HG03095 (cell line): ENCODE measurements at regions not wholly inside any gene's neighbourhood (a gene's known extent, or its start where the extent isn't known, plus 50 kb on each side); places are given as distances from the start of the nearest gene placed in this dataset.

Experiments used
- ATAC-seq: cut with Tn5 transposase; IDR thresholded peaks from one replicate; pipeline ENCODE4 v1.9.1; 2021; ENCODE audit warnings: moderate library complexity; ENCODE audit not compliant: unreplicated experiment

DNA sequence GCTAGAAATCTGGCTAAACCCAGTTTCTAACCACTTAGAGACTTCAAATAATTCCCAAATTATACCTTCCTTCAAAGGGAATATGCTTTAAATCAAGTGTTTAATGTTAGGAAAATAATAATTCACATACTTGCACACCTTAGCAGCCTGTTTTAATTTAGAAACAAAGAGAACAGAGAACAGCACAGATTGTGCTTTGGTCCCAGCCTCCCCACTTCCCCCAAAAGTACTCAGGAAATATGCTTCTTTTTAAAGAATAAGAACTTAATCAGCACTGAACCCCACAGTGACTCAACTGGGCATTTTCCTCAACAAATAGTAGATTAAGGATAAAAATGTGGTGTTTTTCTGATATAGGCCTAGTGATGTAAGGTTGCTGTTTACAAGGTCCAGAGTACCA is 295.8 kb downstream of the GBA3 start:
- ATAC-seq = no peak

DNA sequence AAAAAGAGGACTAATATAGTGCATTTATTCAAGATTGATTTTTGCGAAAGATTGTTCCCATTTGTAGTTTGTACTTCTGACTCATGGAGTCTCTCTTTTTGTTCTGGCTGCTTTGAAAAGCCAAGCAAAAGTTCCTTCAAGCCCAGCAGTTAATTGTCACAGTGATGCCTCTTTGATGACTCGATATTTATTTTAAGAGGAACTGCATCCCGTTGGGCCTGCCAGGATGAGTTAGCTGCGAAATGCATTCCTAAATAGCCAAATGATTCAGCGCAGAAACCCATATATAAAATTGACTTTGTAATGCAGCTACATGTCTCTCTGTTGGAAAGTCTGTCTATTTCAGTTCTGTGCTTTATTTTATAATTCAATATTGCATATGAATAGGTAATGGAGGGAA is 295.1 kb downstream of the GBA3 start:
- ATAC-seq = no peak

DNA sequence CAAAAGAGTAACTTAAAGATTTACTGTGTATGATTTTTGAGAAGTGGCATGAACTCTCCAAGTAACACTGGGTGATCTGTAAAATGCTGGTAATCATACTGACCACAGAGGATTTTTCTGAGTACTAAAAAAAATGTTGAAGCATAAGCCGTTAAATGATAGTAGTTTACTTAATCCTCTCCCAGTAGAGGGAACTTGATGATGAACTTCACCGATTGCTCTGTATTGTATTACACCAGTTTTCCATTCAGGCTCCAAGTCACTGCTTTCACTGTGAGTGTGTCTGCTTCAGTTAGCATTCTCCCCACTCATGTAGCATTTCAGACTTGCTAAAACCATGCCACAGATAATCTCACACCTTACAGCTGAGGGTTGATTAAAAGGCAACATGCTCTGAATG is 294.1 kb downstream of the GBA3 start:
- no peak for ATAC-seq

DNA sequence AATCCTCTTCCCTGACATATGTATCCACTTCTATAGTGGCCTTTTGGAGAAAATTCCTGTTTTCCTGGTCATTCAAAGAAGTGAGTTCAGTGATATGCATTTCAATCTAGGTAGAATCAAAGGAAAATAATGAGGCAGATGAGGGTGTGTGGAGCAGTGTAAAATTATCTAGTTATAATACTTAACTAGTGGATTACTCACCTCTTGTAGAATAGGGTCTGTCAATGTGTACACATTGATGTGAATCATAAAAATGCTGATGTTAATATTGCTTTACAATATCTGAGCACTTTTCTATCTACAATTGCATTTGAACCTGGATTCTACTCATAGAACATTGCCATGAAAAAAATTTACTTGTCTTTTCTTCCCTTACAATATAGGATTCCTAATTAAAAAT is 293.5 kb downstream of the GBA3 start:
- ATAC-seq = no peak

DNA sequence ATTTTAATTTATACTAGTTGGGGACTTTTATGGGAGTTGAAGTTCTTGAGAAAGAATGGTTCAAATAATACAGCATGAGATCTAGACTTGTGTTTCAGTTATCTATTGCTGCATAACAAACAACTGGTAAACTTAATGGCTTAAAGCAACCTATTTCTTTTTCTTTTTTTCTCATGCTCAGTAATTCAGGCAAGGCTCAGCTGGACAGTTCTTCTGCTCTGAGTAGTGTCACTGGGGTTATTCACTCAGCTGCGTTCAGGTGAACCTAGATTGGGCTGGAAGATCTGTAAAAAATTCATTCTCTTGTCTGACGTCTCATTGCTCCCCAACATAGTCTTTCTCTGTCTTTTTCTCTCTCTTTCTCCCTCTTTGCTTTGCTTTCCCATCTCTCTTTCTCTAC is 291.7 kb downstream of the GBA3 start:
- ATAC-seq = no peak

DNA sequence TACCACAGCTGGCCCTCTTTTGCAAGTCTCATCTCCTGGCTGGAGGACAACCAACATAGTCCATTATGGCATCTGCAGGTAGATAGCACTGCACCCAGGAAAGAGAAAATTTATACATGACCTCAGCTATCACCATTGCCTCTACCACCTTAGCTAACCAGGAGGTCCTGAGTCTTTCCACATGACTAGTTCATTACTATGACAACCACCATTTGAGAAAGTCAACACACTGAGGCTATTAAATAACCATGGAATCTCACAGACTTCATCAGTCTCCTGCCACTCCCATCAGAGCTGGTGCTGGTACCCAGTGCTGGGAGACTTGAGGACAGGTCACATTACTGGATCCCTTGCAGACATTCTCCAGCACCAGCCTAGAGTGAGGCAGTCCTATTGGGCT is 285.9 kb downstream of the GBA3 start:
- no peak for ATAC-seq

DNA sequence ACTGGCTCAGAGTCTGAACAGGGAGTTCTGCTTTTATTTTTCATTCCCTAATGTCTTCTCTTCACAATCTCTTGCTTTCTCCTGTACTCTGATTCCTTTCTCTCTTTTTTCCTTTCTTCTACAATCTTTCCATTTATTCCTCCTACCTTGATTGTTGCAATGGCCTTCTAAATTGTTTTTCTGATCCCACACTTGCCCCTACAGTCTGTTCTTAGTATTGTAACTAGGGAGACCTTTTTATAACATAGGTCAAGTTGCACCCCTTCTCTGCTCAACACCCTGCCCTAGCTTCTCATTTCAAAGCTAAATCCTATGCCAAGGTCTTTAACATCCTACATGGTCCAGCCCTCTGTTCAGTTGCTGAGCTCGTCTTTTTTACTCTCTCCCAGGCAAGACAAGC is 277.9 kb downstream of the GBA3 start:
- ATAC-seq = no peak

DNA sequence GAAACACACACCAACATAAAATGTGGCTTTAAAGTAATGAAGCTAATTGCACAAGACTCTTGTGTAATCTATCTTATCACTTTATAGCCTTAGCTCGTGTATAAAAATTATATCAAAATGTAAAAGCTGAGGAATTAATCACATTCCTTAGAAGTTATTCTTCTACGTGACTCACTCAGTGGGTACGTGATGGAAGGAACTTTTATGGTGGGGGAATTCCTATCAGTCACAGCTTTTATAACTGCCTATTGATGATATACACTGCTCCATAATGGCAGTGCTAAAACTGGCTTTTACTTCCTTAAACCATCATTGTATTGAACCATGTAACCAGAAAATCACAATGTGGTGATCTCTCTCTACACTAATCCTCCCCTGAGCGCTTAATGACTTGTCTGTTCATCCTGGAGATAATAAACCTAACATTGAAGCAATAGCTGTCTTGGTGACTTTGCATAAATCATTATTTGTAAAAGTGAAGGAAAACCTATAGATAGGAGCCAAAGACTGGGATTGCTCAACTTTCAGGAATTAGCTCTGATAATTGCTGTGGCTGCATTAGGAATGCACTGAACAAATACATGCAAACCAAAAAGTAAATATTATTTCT is 276.7 kb downstream of the GBA3 start:
- ATAC-seq = no peak

DNA sequence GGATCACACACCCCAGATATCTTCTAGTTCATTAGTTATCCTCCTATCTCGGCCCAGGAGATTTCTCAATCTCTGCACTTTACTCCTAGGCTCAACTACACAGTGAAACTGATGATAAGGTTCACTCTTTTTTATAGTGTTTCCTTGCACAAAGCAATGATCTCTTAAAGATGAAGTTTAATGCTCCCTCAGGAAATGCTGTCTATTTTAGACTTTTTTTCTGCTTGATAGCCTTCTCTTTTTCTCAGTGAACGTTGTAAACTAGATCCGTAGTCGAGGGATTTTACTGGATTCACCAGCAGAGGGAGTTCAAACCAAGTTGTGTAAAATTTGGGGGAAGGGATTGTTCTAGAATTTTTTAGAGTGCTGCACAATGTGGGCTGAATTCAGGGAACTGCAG is 269.6 kb downstream of the GBA3 start:
- no peak for ATAC-seq

DNA sequence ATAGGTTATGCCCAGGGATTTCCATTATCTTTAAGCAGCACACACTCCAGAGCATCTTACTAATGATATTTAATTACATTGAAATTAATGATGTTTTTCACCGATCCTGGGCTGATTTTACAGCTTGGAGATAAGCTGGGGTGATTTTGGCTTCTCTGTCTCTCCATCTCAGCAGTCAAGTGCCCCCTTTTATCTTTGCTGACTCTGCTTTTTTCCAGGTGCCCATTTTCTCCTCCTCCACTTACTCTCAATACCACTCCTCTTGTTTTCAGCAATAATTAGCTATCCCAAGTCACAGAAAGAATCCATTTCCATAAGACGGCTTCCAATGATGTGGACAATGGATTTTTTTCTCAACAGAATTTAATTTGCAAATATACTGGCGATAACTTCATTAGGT is 266.7 kb downstream of the GBA3 start:
- ATAC-seq = no peak

DNA sequence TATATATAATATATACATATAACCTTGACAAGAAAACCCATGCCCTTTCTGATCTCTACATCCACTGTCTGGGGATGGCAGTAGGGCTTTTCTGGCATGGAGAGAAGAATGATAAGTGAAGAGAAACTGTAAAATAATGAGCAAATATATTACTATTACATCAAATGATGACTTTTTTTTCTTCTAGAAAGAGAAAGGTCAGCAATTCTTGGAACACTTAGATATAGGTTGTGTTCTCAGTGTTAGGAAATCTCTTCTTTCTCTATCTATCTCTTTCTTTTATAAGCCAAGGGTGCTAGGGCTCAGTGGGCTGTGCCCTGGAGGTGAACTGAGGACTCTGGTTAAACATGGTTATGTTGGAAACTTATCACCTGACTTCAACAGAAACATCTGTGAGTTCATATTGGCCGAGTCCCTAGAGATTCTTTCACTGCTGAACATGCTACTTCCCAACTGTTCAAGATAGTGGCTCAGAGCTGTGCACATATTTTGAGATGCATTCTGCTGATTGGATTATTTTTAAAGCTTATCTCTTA is 265.1 kb downstream of the GBA3 start:
- ATAC-seq = no peak

DNA sequence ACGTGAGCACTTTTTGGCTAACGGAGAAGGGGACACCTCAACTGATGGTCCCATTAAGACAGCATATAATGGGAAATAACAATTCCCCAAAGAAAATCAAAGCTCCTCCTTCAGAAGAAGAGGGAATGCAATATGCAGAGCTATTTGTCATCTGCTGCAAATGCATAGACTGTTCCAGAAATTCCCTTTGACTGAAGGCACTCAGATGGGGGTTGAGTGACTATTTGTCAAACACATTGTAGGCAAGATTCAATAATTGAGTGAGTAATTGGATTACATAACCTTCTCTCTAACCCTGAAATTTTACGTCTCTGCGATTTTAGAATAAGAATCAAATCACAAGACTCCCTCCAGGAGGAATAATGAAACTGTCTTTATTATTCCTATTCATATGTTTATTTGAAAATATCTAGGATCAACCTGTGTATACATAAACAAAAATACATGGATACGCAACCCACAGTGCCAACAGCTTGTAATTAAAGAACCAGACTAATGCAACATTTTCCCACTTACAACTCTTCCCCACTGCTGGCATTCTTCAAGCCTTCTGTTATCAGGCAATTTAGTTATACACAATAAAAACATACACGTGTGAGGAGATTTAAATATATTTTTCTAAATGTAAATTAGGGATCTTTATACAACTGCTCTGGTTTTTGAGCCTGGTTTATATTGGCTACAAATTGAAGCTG is 256.6 kb downstream of the GBA3 start:
- ATAC-seq = no peak

DNA sequence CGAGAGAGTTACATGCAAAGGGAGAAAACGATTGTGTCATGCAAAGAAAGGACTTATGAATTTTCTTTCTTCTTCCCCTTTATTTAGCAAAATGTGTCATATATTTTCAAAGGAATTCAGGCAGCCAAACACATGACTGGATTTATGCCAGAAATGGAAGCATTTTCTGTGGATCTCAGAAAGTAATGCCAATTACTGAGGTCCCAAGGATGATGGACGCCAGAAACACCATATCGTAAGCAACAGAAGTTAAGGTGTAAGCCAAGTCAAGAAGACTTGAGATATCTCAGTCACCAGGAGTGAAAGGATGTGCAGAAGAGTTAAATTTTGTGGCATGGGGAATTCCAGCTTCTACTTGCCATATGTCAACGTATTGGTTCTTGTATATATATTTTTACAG is 255.1 kb downstream of the GBA3 start:
- ATAC-seq = no peak

DNA sequence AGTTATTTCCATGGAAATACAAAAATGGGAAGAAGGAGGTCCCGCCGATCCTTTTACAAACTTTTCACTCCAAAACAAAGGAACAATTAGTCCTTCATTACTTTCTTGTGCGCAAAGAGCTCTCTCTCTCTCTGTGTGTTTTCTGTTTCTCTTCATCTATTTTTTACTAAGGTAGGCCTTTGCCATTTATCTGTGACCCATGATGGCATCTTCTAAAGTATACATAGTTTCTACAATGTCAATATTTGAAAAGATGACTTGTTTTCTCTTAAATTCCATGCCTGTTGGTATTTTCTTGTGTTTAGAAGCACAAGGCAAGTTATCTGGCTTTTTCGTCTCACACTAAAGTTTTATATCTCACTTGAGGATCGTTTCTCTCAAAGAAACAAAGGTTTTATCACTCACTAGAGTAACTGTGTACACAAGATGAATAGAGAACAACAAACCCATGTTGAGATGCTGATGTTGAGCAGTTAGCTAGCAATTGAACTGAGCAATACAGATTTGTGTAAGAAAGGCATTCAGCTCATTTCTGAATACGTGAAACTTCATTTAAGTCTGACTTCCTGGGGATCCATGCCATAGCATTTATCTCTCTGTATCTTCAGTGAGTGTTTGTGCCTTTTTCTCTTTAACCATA is 250.3 kb downstream of the GBA3 start:
- ATAC-seq = no peak

DNA sequence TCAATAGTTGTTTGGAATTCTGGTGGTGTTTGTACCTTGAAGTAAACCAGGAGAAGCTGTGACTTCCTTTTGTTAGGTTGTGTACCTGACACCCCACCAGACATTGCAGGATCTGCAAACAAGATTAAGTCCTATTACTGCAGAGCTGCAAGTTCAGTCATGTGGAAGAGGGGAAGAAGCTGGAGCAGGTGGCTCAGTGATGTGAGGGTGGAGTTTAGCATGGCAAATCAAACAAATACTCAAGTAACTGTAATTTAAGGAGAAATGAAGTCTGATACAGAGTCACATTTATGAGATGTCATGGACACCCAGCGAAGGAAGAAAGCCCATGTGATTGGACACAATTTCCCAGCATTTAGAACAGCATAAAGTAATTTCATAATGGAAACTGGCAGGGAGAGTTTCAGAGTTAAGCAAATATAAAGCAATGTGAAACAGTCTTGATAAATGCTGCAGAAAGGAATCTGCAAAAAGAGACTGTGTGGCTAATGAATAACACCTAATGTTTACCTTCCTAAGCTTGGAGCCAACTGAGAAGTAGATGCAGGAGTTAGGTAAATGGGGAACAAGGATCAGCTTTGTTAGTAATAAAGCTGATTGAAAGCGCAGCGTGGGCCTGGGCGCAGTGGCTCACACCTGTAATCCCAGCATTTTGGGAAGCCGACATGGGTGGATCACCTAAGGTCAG is 249.1 kb downstream of the GBA3 start:
- ATAC-seq = no peak

DNA sequence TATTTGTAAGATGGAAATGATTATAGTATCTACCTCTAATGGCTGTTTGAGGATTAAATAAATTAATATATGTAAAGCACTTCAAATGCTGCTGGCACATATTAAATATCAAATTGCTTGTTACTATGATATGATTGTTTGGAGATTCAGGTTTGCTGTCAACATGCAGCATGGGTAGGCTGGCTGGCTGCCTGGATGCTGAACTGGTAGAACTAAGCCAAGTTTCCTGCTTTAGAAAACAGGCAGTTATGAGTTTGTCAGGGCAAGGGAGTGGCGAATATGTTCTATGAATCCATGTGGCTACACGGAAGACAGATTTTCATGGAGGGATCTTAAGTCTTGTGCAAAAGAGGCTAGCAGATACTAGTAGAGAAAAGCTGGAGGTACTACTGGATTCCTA is 239.6 kb downstream of the GBA3 start:
- no peak for ATAC-seq

DNA sequence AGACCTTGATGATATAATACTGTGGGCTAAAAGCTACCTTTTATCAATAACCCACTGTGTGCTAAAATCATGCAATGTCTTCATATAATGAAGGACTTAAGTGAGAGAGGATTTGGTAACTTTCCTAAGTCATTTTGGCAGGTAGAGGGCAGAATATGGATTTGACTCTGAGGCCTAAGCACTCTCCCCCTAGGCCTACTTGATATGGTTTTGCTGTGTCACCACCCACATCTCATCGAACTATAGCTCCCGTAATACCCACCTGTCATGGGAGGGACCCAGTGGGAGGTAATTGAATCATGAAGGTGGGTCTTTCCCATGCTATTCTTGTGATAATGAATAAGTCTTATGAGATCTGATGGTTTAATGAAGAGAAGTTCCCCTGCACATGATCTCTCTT is 229.7 kb downstream of the GBA3 start:
- no peak for ATAC-seq

DNA sequence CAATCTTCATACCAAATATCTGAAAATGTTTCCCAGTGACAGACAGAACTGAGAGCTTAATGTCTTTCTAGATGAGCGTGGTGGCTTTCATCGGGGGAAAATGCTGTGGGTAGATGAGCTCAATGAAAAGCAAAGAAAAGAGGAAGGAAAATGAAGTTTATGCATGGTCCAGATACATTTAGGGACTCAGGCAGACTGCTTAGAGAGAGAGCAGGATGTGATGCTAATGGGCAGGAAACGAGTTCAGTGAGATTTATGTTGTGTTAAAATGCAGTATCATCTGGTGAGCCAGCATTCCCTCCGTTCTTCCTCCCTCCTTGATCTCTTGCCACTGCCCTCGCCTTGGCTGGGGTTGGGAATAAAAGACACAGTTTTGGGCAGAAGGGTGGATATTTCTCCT is 229.2 kb downstream of the GBA3 start:
- ATAC-seq = no peak

DNA sequence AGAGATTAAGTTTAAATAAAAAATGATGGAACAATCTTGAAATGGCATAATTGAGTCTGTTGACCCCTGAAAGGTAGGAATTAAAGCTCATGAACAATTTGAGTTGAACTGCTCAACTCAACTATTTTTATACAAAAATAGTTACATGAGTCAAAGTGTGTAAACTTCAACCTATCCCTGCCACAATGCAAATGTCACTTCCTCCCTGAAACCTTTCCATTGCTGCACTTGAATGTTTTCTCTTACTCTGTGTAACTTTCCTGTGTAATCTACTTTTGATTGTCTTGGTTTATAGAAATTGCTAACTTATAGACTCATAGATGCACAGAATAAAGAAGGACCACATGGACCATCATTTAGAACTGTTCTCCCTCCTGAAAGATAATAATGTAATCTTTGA is 218.5 kb downstream of the GBA3 start:
- ATAC-seq = no peak

DNA sequence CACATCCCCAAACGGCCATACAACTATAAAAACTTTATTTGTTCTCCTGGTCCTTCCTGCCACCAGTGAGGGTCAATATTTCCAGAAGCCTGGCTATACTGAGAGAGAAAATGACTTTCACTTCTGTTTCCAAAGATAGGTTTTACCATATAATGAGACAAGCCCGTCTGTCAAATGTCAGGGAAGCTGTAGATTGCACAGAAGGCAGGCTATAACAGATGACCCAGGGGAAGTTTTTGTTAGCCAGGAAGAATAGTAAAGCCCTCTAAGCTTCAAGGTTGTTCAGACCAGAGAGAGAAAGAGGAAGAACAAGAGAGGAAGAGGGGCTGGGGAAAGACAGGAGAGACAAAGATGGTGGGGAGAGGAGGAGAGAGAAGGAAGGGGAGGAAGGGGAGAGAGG is 217.5 kb downstream of the GBA3 start:
- ATAC-seq = no peak

DNA sequence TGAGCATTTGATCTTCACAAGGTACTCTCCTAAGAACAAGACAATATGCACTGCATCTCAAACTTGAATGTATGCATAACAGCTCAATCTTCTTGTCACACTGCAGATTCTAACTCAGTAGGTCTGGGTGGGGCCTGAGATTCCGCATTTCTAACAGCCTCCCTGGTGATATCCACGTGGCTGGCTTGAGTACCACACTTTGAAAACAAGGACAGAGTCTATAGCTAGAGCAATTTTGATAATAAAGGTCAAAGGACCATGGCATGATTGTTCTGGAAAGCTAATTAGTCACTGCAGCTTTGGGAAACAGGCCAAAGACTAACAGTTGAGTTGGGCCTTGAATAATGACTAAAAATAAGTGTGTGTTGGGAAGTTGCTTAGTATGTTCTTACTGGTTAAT is 213.3 kb downstream of the GBA3 start:
- ATAC-seq = no peak

DNA sequence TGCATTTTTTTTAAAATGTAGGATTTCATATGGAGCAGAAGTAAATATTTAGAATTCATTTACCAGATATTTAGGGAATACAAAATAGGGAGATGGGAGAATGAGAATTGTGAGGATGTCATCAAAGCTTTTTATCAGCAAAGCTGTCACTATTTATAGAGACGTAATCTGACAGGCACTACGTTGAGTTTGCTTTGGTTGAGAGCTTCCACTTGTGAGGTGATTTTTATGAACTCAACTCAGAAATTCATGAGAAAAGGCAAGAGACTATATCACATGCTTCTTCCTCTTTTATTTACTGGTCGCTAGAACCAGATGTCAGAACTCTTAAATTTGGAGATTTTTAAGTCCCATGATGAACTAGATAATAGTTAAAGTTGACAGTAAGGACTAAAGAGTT is 211.2 kb downstream of the GBA3 start:
- ATAC-seq = no peak
